Stomach (tissue), 8 donors: ENCODE measurements at regions not wholly inside any gene's neighbourhood (a gene's known extent, or its start where the extent isn't known, plus 50 kb on each side); places are given as distances from the start of the nearest gene placed in this dataset.

Experiments
- DNase-seq, 2 donors: peaks; one replicate each; pipeline versions ENCODE4 v3.0.0 to v3.0.0-alpha.2; 2013 to 2019
- H3K27ac ChIP-seq, 5 donors: fragments of 200-600 bp in 4 of 5; sonication (generic) in 4 of 5; one replicate each; pipeline ENCODE4 v1.5.1; 2013 to 2019; ENCODE audit warnings: mild to moderate bottlenecking in 1 of 5, moderate library complexity in 1 of 5
- H3K27me3 ChIP-seq, 3 donors: fragments of 200-600 bp; sonication (generic); one replicate each; pipeline ENCODE4 v1.5.1; 2017 to 2019; ENCODE audit warnings: mixed run types in 1 of 3
- H3K36me3 ChIP-seq, 4 donors: fragments of 200-600 bp; sonication (generic); 1 replicate in 3 of 4; 2 replicates in 1 of 4; pipeline ENCODE4 v1.5.1; 2016 to 2019
- H3K4me1 ChIP-seq, 4 donors: fragments of 200-600 bp; sonication (generic); one replicate each; pipeline ENCODE4 v1.5.1; 2016 to 2019
- H3K4me3 ChIP-seq, 4 donors: fragments of 200-600 bp; sonication (generic) in 3 of 4; one replicate each; pipeline ENCODE4 v1.5.1; 2016 to 2019; ENCODE audit warnings: mild to moderate bottlenecking in 1 of 4
- H3K9me3 ChIP-seq, 4 donors: fragments of 200-600 bp; sonication (generic); one replicate each; pipeline ENCODE4 v1.5.1; 2016 to 2019
- CTCF ChIP-seq, 7 experiments: fragments of 450-650 bp in 4 of 7; fragments of 200-600 bp in 3 of 7; sonication (generic) in 3 of 7; IDR thresholded peaks; one replicate each; pipeline ENCODE4 v1.5.1; 2016 to 2019; ENCODE audit warnings: antibody characterized with exemption in 7 of 7, control low read depth in 2 of 7, mild to moderate bottlenecking in 1 of 7
- EP300 ChIP-seq: sonication (generic); formaldehyde crosslinking; IDR thresholded peaks from one replicate; pipeline ENCODE4 v1.6.1; 2017; ENCODE audit warnings: antibody characterized with exemption
- POLR2A ChIP-seq, 4 donors: fragments of 450-650 bp; IDR thresholded peaks; one replicate each; pipeline ENCODE4 v1.6.1; 2016; ENCODE audit warnings: antibody characterized with exemption in 4 of 4, control low read depth in 2 of 4, mild to moderate bottlenecking in 1 of 4, moderate library complexity in 1 of 4
- POLR2AphosphoS5 ChIP-seq, 3 donors: sonication (generic); formaldehyde crosslinking; IDR thresholded peaks; one replicate each; pipeline ENCODE4 v1.6.1; 2016; ENCODE audit warnings: antibody characterized with exemption in 3 of 3
- whole genome bisulfite sequencing, 5 donors: extraction: QIAGEN DNeasy Blood & Tissue Kit in 3 of 5; methylation state at CpG; one replicate each; pipeline versions ENCODE4 v1.1.5 to v1.1.7; 2013 to 2018; 5-methylcytosine and 5-hydroxymethylcytosine counted together
- intact Hi-C: fragments of 100-400 bp; cut with DNase I; formaldehyde crosslinking; loops from one replicate; pipeline ENCODE4 v1.15.1; 2023; ENCODE audit warnings: low total_unique reads
- donor health status: healthy with polysubstance abuse.
- donor health status: Bipolar disorder and iron deficiency.
- donor health status: healthy.

- Histone ChIP-seq H3K27ac (peak overlapping the region in 1 of 5 donors; percentile 22), H3K27me3 (no peaks in the 10 kb centered on the region), H3K36me3 (no peaks in the 10 kb centered on the region), H3K4me1 (peaks cover 3 to 36% (median 14%) of the 10 kb centered on the region in 4 donors), H3K9me3 (no peaks in the 10 kb centered on the region), H3K4me3 (no peak overlapping the region)
- TF ChIP-seq CTCF (IDR thresholded peaks at IDR 0.05) (no peak), POLR2AphosphoS5 (IDR thresholded peaks at IDR 0.05) (no peak), POLR2A (IDR thresholded peaks at IDR 0.05) (no peak), EP300 (no peak)
- DNase-seq = no peak
- intact Hi-C loops = no loop called here
- 79 to 93% (median 88%) methylated on average over 3 of the region's 3 CpGs for WGBS, 5 donors
Measured at GRCh38 chr4:14824189-14824588, 178.1 kb upstream of the CPEB2 start.

GRCh38 chr4:14827111-14827510 lies 175.2 kb upstream of the CPEB2 start:
- Histone ChIP-seq H3K27ac (peak overlapping the region in 2 of 5 donors; percentile 23 to 44), H3K36me3 (no peaks in the 10 kb centered on the region), H3K27me3 (no peaks in the 10 kb centered on the region), H3K9me3 (no peaks in the 10 kb centered on the region), H3K4me3 (no peak overlapping the region), H3K4me1 (peaks cover 6 to 45% (median 17%) of the 10 kb centered on the region in 4 donors)
- TF ChIP-seq EP300 = no peak
- no peak for TF ChIP-seq POLR2AphosphoS5 (IDR thresholded peaks at IDR 0.05)
- DNase-seq = peak in 1 of 2 donors; percentile 41
- 55 to 84% (median 71%) methylated on average over 7 to 8 of the region's 8 CpGs for WGBS, 5 donors
- intact Hi-C loops = no loop called here

- WGBS, 5 donors = 26 to 59% (median 43%) methylated on average over 4 of the region's 4 CpGs
- no peaks in the 10 kb centered on the region for H3K9me3 ChIP-seq
- H3K4me1 ChIP-seq = peaks cover 6 to 39% (median 17%) of the 10 kb centered on the region in 4 donors
- no peak overlapping the region for H3K4me3 ChIP-seq
- no peaks in the 10 kb centered on the region for H3K36me3 ChIP-seq
- TF ChIP-seq EP300 (no peak), POLR2AphosphoS5 (IDR thresholded peaks at IDR 0.05) (peak in 2 of 3 donors; percentile 44 to 66), POLR2A (IDR thresholded peaks at IDR 0.05) (no peak), CTCF (IDR thresholded peaks at IDR 0.05) (no peak)
- H3K27me3 ChIP-seq = no peaks in the 10 kb centered on the region
- intact Hi-C loops = no loop called here
- DNase-seq = peak; percentile 63 to 78
- H3K27ac ChIP-seq = peak overlapping the region; percentile 11 to 59 (median 46)
Measured at GRCh38 chr4:14829795-14830194, 172.5 kb upstream of the CPEB2 start.

GRCh38 chr4:14831416-14831815 lies 170.9 kb upstream of the CPEB2 start:
- intact Hi-C loops = no loop called here
- no peaks in the 10 kb centered on the region for H3K36me3 ChIP-seq
- H3K9me3 ChIP-seq = no peaks in the 10 kb centered on the region
- peaks cover 6 to 39% (median 17%) of the 10 kb centered on the region in 4 donors for H3K4me1 ChIP-seq
- peak in 1 of 2 donors; percentile 41 for DNase-seq
- H3K27ac ChIP-seq = peak overlapping the region in 3 of 5 donors; percentile 44 to 68 (median 52)
- no peak overlapping the region for H3K4me3 ChIP-seq
- TF ChIP-seq POLR2AphosphoS5 (IDR thresholded peaks at IDR 0.05) (no peak), EP300 (no peak), POLR2A (IDR thresholded peaks at IDR 0.05) (no peak), CTCF (IDR thresholded peaks at IDR 0.05) (no peak)
- WGBS, 5 donors = 20 to 53% (median 26%) methylated on average over 1 of the region's 1 CpG
- H3K27me3 ChIP-seq = no peaks in the 10 kb centered on the region

GRCh38 chr4:14833053-14833452 lies 169.2 kb upstream of the CPEB2 start:
- TF ChIP-seq POLR2AphosphoS5 (IDR thresholded peaks at IDR 0.05) = no peak
- TF ChIP-seq EP300 = no peak
- TF ChIP-seq CTCF (IDR thresholded peaks at IDR 0.05) = no peak
- TF ChIP-seq POLR2A (IDR thresholded peaks at IDR 0.05) = no peak
- WGBS, 5 donors = 79 to 90% (median 86%) methylated on average over 5 of the region's 5 CpGs
- no peak overlapping the region for H3K4me3 ChIP-seq
- no peaks in the 10 kb centered on the region for H3K9me3 ChIP-seq
- DNase-seq = no peak
- intact Hi-C loops = no loop called here
- no peaks in the 10 kb centered on the region for H3K27me3 ChIP-seq
- no peak overlapping the region for H3K27ac ChIP-seq
- no peaks in the 10 kb centered on the region for H3K36me3 ChIP-seq
- H3K4me1 ChIP-seq = peaks cover 6 to 27% (median 14%) of the 10 kb centered on the region in 4 donors
